Midbrain (tissue), 1 donor: ENCODE measurements at regions not wholly inside any gene's neighbourhood (a gene's known extent, or its start where the extent isn't known, plus 50 kb on each side); places are given as distances from the start of the nearest gene placed in this dataset.
"Not testable (repeated sequence)": the region's sequence is repeated elsewhere in the genome, so short reads cannot be mapped to it uniquely, and the experiment has no call there.

ENCODE experiments used
- DNase-seq: peaks from one replicate; lab custom pipeline; 2025; lab: John Stamatoyannopoulos, UW

GRCh38 chr3:106120356-106120755, 251.5 kb upstream of the CBLB start:
- DNase-seq = no peak

DNA sequence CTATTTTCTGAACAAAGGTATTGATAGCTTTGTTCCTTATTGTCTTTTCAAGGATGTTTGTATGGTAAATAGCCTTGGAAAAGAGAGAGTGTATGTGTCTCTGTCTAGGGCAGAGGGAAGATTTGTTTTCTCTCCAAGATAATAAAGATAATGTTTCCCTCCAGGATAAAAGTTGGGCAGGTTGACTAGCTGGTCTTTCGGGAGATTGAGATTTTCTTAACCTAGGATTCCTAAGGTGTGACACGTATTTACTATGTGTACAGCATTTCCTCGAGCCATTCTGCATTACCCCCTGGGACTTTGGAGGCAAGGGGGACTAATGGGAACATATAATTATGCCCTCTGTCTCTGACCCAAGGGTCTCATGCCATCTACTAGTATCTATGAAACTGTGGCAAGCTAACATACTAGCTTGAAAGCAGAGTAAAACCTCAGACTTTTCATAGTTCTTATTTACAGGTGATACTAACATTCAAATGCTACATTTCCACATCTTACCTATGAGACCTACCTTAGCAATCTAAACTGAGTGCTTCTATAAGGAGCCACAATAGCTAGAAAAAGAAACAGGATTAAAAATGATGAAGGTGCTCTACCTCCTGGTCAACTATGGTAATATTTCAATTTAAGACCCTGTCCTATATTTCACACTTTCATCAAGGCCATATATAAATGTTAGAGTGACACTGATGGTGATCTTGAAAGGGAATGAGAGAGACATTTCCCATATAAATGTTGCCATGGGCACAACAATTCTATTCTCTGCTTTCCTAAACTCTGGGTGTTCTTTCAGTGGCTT, 252.9 kb upstream of the CBLB start:
- no peak for DNase-seq

- DNase-seq = no peak
These were observed 256.0 kb upstream of the CBLB start for GRCh38 chr3:106124818-106125217.

DNA sequence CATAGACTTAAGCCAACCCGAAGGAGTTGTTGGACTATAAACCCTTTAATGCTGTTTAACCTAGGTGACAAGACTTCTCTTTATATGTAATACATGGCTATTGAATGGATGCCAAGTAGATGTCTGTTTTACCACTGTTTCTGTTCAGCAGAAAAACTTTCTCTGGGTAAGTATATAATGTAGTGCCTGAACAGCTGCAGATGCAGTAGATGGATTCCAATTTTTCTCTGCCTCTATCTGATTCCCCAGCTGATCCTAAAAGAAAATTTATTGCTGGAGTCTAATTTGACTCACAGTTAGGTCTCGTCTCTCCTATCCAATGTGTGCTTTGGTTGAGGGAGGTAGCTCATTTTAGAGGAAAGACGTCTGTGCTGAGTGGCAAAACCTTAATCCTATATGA, 256.5 kb upstream of the CBLB start:
- no peak for DNase-seq

GRCh38 chr3:106126067-106126845, 257.4 kb upstream of the CBLB start:
- no peak for DNase-seq

DNA sequence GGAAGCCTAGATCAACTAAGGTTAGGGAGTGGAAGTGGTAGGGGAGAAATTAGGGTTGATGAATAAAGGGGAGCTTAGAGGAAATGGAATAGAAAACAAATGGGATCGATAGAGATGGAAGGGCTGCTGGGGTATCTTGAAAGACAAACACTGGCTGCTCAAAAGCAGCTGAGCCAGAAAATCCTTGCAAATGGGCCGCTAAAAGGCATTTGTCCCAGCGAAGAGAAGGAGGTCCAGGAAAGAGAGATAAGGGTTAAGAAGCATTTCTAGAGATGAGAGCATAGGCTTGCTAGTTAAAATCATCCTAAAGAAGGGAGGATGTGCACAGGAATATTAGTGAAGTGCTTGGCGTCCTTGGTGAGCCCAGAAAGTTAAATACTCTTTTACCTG, 258.0 kb upstream of the CBLB start:
- no peak for DNase-seq

DNA sequence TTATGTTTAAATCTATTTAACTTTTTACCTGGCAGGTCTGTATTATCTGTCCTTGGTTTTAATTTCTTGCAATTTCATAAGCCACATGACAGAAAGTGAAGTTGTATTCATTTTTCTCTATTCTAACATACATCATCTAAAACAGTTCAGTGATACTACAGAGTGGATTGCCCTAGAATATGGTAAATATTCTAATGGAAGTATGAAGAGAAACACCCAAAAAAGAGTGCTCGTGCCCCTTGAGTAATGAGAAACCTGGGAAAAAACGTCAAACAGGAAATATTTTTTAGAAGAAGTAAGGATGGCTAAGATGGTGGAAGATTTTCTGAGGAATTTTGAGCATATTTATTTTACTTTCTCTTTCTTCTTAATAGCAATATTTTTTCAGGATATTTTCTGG, 261.1 kb upstream of the CBLB start:
- DNase-seq = no peak

DNA sequence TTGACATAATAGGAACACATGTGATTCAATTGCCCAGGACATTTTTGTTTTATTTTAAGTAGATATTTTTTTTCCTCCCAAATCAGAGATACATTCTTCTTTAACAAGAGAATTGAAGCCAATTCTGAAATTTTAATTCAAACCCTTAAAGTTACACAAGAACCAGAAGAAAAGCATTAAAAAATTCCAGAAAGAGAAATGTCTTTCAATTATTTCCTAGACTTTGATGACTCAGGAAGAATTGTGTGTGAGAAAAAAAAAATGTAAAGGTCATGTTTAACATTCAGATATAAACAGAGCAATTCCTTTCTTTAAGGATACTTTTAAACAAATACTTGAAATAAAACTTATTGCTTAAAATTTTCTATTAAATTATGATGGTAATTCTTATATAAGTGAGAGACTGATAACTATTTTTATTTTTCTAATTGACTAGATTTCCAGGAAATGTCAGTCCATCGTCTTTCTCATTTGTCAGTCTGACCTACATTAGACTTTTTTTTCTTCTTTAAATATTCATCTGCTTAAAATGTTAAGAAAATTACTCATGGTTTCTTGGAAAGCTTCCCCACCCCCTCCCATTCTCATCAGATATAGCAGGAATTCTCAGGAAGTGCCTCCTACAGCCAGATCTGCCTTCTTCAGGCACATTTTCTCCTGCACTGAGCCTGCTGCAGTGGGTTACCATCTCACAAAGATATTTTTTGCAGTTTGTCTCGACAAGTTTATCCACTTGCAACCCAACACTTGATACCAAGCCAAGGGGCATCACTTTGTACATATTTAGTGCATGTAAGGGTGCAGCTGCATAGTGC, 261.8 kb upstream of the CBLB start:
- no peak for DNase-seq

- no peak for DNase-seq
These were observed 266.8 kb upstream of the CBLB start for GRCh38 chr3:106135451-106136160.

DNA sequence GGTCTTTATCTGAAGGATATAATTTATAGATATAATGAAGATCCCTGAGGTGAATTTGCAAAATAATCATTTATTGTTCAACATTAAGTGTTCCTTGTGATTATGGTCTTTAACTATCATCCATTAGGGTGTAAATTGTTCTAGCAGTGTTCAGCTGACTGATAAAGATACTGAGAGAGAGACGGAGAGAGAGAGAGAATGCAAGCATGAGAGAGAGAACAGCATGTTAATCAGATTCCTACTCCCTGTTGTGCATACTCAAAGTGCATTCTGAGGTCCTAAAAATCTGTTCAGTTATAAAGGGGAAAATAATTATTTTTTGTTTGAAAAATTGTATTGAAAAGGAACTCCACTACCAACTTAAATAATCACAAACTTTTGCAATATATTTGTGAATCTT, 271.0 kb upstream of the CBLB start:
- no peak for DNase-seq

DNA sequence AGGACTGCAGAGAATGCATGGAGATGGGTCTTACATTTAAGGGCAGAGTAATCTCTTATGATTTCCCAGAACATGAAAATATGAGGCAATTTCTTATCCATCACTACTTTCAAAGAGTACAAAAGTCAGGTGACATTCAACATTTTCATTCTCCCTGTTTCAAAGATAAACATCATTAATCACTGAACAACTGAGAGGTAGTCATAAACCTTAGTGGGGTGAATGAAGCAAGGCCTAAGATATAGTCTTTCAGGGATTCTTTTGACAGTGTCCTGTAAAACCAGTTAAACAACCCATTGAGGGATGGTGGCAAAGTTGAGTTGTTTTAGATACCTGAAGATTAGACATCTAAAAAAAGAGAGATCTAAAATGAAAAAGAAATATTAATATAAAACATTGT, 271.6 kb upstream of the CBLB start:
- no peak for DNase-seq

- DNase-seq = no peak
These were observed 275.2 kb upstream of the CBLB start for GRCh38 chr3:106144030-106144429.

DNA sequence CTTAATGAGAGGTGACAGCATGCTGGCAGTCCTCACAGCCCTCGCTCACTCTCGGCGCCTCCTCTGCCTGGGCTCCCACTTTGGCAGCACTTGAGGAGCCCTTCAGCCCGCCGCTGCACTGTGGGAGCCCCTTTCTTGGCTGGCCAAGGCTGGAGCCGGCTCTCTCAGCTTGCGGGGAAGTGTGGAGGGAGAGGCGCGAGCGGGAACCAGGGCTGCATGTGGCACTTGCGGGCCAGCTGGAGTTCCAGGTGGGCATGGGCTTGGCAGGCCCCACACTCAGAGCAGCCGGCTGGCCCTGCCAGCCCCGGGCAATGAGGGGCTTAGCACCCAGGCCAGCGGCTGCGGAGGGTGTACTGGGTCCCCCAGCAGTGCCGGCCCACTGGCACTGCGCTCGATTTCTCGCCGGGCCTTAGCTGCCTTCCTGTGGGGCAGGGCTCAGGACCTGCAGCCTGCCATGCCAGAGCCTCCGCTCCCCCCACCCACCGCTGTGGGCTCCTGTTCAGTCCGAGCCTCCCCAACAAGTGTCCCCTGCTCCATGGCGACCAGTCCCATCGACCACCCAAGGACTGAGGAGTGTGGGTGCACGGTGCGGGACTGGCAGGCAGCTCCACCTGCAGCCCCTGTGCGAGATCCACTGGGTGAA, 279.7 kb upstream of the CBLB start:
- not testable (repeated sequence) for DNase-seq

DNA sequence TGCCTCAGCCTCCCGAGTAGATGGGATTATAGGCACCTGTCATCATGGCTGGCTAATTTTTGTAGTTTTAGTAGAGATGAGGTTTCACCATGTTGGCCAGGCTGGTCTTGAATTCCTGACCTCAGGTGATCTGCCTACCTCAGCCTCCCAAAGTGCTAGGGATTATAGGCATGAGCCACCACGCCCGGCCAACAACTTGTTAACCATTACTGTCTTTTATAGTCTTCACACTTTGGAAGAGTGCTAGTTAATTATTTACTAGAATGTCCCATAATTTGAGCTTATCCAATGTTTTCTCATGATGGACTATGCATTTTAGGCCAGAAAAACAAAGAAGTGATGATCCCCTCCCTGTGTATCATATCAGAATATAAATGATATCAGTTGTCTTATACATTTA, 288.6 kb upstream of the CBLB start:
- no peak for DNase-seq

- no peak for DNase-seq
These were observed 291.6 kb upstream of the CBLB start for GRCh38 chr3:106160396-106160795.

DNA sequence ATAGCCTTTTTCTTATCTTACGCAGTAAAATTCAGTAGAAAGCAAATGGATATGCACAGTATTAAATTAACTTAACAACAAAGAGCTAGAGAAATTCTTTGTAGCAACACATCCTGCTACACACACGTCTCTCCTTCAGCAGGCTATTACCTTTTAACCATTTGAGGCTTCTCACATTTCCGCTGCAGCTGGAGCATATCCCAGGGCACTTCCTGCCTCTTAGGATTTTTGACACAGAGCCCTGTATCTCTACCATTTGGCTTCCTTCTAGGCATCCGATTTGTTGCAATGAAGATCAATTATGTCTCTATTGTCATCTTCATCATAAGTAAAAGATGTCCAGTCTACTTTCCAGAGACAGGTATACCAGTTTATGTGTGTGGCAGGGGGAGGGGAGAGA, 292.4 kb upstream of the CBLB start:
- DNase-seq = no peak

- DNase-seq = no peak
These were observed 298.9 kb upstream of the CBLB start for GRCh38 chr3:106167728-106168127.

DNA sequence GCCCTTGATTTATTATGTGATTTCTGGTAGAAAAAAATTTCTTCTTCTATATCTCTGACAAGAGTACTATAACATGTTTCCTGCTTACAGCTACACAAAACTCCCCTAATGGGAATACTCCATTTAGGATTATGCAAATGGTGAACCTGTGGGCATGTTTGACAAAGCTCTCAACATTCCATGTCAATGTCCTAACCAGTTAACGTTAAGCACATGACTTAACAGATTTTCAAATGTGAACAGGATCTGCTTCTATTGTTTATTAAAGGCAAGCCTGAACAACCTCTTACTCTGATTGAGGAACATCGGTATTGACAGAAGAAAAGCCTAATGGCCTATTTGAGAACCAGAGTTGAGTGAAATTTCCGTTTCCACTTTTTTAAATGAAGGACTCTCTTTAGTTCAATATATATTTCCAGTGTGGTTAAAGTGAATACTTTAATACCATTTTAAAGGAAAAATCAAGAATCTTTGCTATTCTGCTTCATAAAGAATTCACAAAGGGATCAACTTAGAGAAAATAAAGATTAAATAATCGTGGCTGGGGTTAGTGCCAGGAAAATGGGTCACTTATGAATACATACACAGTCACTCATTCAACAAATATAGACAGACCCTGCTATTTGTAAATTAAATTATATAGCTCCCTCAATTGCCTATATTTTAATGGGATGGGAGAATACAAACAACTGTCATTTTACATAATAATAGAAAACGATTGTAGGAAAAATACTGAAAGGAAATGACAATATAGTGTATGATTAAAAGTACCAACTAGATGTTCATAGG, 300.3 kb upstream of the CBLB start:
- DNase-seq = no peak

- DNase-seq = no peak
These were observed 301.8 kb upstream of the CBLB start for GRCh38 chr3:106170636-106171035.

DNA sequence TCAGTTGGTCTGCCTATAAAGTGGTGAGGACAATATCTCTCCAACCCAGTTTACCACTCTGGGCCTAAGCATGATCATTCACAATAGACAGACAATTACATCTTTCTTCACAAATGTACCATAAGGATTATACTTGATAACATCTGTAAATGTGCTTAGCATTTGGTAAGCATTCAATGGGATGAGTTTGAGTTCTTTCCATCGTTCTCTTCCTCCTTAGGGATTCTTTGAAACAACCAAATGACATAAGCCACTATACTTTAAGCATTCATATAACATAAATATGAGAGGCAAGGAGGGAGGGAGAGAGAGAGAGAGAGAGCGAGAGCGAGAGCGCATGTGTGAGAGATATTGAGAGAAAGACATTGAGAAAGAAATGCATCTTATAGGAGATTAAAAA, 303.3 kb upstream of the CBLB start:
- no peak for DNase-seq

DNA sequence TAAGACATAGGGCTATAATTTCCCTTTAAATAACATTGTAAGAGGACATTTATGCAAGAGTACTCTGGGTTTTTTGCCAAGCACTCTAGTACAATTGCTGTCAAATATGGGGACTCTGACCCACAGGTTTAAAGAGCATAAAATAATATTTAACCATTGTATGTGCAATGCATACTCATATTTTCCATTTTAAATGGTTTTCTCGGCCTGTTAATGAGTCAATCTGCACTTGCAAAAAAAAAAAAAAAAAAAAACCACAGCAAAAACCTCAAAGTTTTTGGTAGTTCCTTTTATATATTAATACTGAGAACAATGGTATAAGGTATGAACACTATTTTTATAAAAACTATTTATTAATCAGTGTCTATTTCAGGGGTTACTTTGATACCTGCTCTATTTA, 304.0 kb upstream of the CBLB start:
- DNase-seq = no peak
